HFFc6 (cell line): ENCODE measurements at regions not wholly inside any gene's neighbourhood (a gene's known extent, or its start where the extent isn't known, plus 50 kb on each side); places are given as distances from the start of the nearest gene placed in this dataset.

Experiments
- DNase-seq: peaks from one replicate; pipeline ENCODE4 v3.0.0-alpha.2; 2018
- H3K27ac Mint-ChIP-seq: 2 replicates; pipeline ENCODE4 v1.8.0; 2020; ENCODE audit warnings: mild to moderate bottlenecking, mixed read lengths
- H3K27me3 Mint-ChIP-seq: 2 replicates; pipeline ENCODE4 v1.8.0; 2021; ENCODE audit warnings: mild to moderate bottlenecking, moderate library complexity, mixed read lengths; ENCODE audit not compliant: insufficient read depth
- H3K36me3 Mint-ChIP-seq: 2 replicates; pipeline ENCODE4 v1.8.0; 2021; ENCODE audit warnings: low read depth, mixed read lengths
- H3K4me1 Mint-ChIP-seq: 2 replicates; pipeline ENCODE4 v1.8.0; 2020; ENCODE audit warnings: low read depth, mixed read lengths
- H3K4me3 Mint-ChIP-seq: 2 replicates; pipeline ENCODE4 v1.8.0; 2020; ENCODE audit warnings: mild to moderate bottlenecking, moderate library complexity, mixed read lengths
- H3K9me3 Mint-ChIP-seq: 2 replicates; pipeline ENCODE4 v1.8.0; 2020; ENCODE audit warnings: mild to moderate bottlenecking, mixed read lengths
- CTCF ChIP-seq: fragments of 200-600 bp; sonication (generic); IDR thresholded peaks from 2 replicates; pipeline ENCODE4 v1.5.0; 2021; ENCODE audit warnings: antibody characterized with exemption, mild to moderate bottlenecking

GRCh38 chr11:134763030-134763388 lies 351.0 kb upstream of the B3GAT1 start:
- no peak overlapping the region for H3K27ac Mint-ChIP-seq
- no peaks in the 10 kb centered on the region for H3K4me1 Mint-ChIP-seq
- no peaks in the 10 kb centered on the region; the same call in none of the 2 replicates for H3K27me3 Mint-ChIP-seq
- TF ChIP-seq CTCF = no peak
- no peak overlapping the region for H3K4me3 Mint-ChIP-seq
- no peaks in the 10 kb centered on the region for H3K36me3 Mint-ChIP-seq
- H3K9me3 Mint-ChIP-seq = peaks cover 58% of the 10 kb centered on the region
- DNase-seq = no peak

- H3K36me3 Mint-ChIP-seq = no peaks in the 10 kb centered on the region
- H3K9me3 Mint-ChIP-seq = peaks cover 63% of the 10 kb centered on the region
- no peak for DNase-seq
- H3K27me3 Mint-ChIP-seq = no peaks in the 10 kb centered on the region; the same call in none of the 2 replicates
- no peak for TF ChIP-seq CTCF
- no peak overlapping the region for H3K4me3 Mint-ChIP-seq
- no peaks in the 10 kb centered on the region for H3K4me1 Mint-ChIP-seq
- H3K27ac Mint-ChIP-seq = no peak overlapping the region
These were observed 350.4 kb upstream of the B3GAT1 start for GRCh38 chr11:134762248-134763029.

- no peaks in the 10 kb centered on the region; the same call in none of the 2 replicates for H3K27me3 Mint-ChIP-seq
- no peaks in the 10 kb centered on the region; the same call in 1 of the 2 replicates for H3K36me3 Mint-ChIP-seq
- no peak overlapping the region for H3K27ac Mint-ChIP-seq
- H3K9me3 Mint-ChIP-seq = peaks cover 65% of the 10 kb centered on the region
- TF ChIP-seq CTCF = no peak
- DNase-seq = no peak
- H3K4me3 Mint-ChIP-seq = no peak overlapping the region
- no peaks in the 10 kb centered on the region for H3K4me1 Mint-ChIP-seq
These were observed 349.8 kb upstream of the B3GAT1 start for GRCh38 chr11:134761926-134762247.

- H3K27ac Mint-ChIP-seq = no peak overlapping the region
- no peaks in the 10 kb centered on the region; the same call in none of the 2 replicates for H3K27me3 Mint-ChIP-seq
- no peak for TF ChIP-seq CTCF
- H3K36me3 Mint-ChIP-seq = no peaks in the 10 kb centered on the region; the same call in 1 of the 2 replicates
- H3K9me3 Mint-ChIP-seq = peaks cover 62% of the 10 kb centered on the region
- DNase-seq = no peak
- no peaks in the 10 kb centered on the region for H3K4me1 Mint-ChIP-seq
- no peak overlapping the region for H3K4me3 Mint-ChIP-seq
These were observed 349.3 kb upstream of the B3GAT1 start for GRCh38 chr11:134761386-134761785.

- H3K36me3 Mint-ChIP-seq = no peaks in the 10 kb centered on the region; the same call in 1 of the 2 replicates
- H3K4me3 Mint-ChIP-seq = no peak overlapping the region
- H3K27ac Mint-ChIP-seq = no peak overlapping the region
- peaks cover 61% of the 10 kb centered on the region for H3K9me3 Mint-ChIP-seq
- no peak for DNase-seq
- no peaks in the 10 kb centered on the region; the same call in none of the 2 replicates for H3K27me3 Mint-ChIP-seq
- TF ChIP-seq CTCF = no peak
- H3K4me1 Mint-ChIP-seq = no peaks in the 10 kb centered on the region
These were observed 348.9 kb upstream of the B3GAT1 start for GRCh38 chr11:134760957-134761356.
